GM23248 (cell line): ENCODE measurements at regions not wholly inside any gene's neighbourhood (a gene's known extent, or its start where the extent isn't known, plus 50 kb on each side); places are given as distances from the start of the nearest gene placed in this dataset.

Source experiments
- EZH2 ChIP-seq: fragments of 200-600 bp; sonication (generic); IDR thresholded peaks from 2 replicates; pipeline ENCODE4 v1.6.1; 2018; ENCODE audit warnings: antibody characterized with exemption, mild to moderate bottlenecking; ENCODE audit not compliant: insufficient read depth, poor library complexity, severe bottlenecking
- EZH2phosphoT487 ChIP-seq: fragments of 200-600 bp; sonication (generic); IDR thresholded peaks from 2 replicates; pipeline ENCODE4 v1.6.1; 2018; ENCODE audit warnings: antibody characterized with exemption, moderate library complexity, mild to moderate bottlenecking, low read depth; ENCODE audit not compliant: insufficient read depth

DNA sequence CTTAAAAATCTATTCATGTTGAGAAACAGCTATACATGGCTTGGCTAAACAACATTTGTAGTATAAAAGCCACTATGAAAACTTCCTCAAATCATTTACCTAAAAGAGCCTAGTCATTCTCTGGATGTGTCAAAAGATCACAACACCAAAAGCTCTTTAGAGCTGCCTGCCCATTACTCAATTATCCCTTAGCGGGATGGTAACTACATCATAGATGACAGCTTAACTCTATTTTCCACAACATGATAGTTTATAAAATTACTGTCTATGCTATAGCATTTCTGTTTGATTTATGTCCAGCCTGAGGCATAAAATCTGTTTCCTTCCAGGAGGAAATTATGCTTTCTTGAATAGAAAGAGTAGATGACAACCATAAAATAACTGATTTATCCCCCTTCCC is 777.6 kb upstream of the HS3ST5 start:
- TF ChIP-seq EZH2 = no peak
- no peak for TF ChIP-seq EZH2phosphoT487
